GM23248 (cell line): ENCODE measurements at regions not wholly inside any gene's neighbourhood (a gene's known extent, or its start where the extent isn't known, plus 50 kb on each side); places are given as distances from the start of the nearest gene placed in this dataset.

Experiments used
- EZH2 ChIP-seq: fragments of 200-600 bp; sonication (generic); IDR thresholded peaks from 2 replicates; pipeline ENCODE4 v1.6.1; 2018; ENCODE audit warnings: antibody characterized with exemption, mild to moderate bottlenecking; ENCODE audit not compliant: insufficient read depth, poor library complexity, severe bottlenecking
- EZH2phosphoT487 ChIP-seq: fragments of 200-600 bp; sonication (generic); IDR thresholded peaks from 2 replicates; pipeline ENCODE4 v1.6.1; 2018; ENCODE audit warnings: antibody characterized with exemption, moderate library complexity, mild to moderate bottlenecking, low read depth; ENCODE audit not compliant: insufficient read depth

DNA sequence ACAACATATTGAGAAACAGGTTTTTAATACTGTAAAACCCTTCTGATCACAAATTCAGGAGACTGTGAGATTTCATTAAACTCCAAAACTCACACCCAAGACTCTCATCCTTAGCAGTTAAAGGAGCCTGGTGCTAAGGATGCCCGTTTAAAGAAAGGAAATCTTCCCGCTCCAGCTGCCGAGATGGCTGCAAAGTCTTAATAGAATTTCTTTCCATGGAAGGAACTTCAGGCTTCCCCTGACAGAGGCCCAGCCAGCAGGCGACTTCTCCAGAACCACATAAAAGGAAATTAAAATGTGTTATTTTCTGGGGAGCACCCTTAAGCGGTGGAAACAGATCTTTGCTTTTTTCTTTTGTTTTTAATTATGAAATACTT, 104.7 kb upstream of the CHST15 start:
- TF ChIP-seq EZH2 (no peak), EZH2phosphoT487 (no peak)
